ENCODE measurements at regions not wholly inside any gene's neighbourhood (a gene's known extent, or its start where the extent isn't known, plus 50 kb on each side); places are given as distances from the start of the nearest gene placed in this dataset.

DNA sequence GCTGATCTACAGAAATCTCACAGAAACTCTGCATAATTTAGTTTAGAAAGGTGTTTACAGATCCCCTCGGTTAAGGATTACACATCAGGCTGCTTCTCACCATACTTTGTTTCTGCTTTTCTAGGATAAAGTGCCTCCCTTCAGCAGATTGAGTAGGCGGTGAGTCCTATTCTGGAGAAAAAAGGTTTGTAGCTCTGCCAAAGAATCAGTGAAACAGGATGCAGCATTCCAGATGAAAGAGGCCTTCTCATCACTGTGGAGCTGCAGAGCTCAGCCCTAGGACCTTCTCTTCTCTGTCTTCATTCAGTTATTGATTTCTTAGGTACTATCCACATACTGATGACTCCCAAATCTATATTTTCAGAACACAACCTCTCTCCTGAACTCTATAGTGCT lies 155.5 kb upstream of the KRR1 start:
- no peaks in the 10 kb centered on the region for H3K79me1 ChIP-seq (ENCODE audit: low read depth in 1 of 2, low read length in 2 of 2)
- H2BK120ac ChIP-seq (ENCODE audit: low read depth, low read length): peak overlapping the region; percentile 86
- peak overlapping the region; percentile 25; the same call in 1 of the 2 replicates for H2AK5ac ChIP-seq (ENCODE audit: low read depth, low read length)
- peaks cover 5% of the 10 kb centered on the region; the same call in 1 of the 2 replicates for H3K9me1 ChIP-seq (ENCODE audit: insufficient read depth, low read length)
- peak overlapping the region; percentile 70 for H3K4me2 ChIP-seq (ENCODE audit: low read depth, low read length)
- peak overlapping the region; percentile 91 for H2BK20ac ChIP-seq (ENCODE audit: low read depth, low read length)
- peak overlapping the region; percentile 33 for H3K56ac ChIP-seq (ENCODE audit: extremely low read depth, insufficient read depth, low read length)
- no CpG with 5 or more reads among the region's 2 CpGs for WGBS, 2 experiments (ENCODE audit: extremely low coverage in 2 of 2, insufficient read length in 1 of 2)
- peaks cover 10% of the 10 kb centered on the region for H3K4me1 ChIP-seq (ENCODE audit: control insufficient read depth, insufficient read depth, low read length)
- H3K9me3 ChIP-seq (ENCODE audit: control insufficient read depth, insufficient read depth, low read length): no peaks in the 10 kb centered on the region
- ChIA-PET CTCF (interaction anchor here (1.6 kb wide), 1 partner anchor 12 kb away, joined by 6 read pairs; no protein-coding TSS in a partner anchor), POLR2A (ENCODE audit: unreplicated experiment) (no interaction called here)
- peak overlapping the region; percentile 80 for H3K4ac ChIP-seq (ENCODE audit: low read depth, low read length)
- H4K8ac ChIP-seq (ENCODE audit: low read depth in 2 of 2, low read length in 2 of 2): peak overlapping the region; percentile 19 to 74; a peak in 3 of 4 replicates
- in situ Hi-C loops (cut with MboI; ENCODE audit: low sequenced_read_pairs) (no loop called here), intact Hi-C loops (cut with micrococcal nuclease) (no loop called here), dilution Hi-C loops (cut with HindIII; ENCODE audit: low sequenced_read_pairs, unreplicated experiment) (no loop called here)
- H3K36me3 ChIP-seq (ENCODE audit: control insufficient read depth, insufficient read depth, low read length): no peaks in the 10 kb centered on the region
- peak overlapping the region; percentile 69; the same call in 1 of the 2 replicates for H3K14ac ChIP-seq (replicated peaks; ENCODE audit: low read depth, low read length)
- peak overlapping the region; percentile 18; the same call in 1 of the 2 replicates for H3K9ac ChIP-seq (ENCODE audit: low read depth, low read length)
- H2BK5ac ChIP-seq (ENCODE audit: low read depth, low read length, poor library complexity, severe bottlenecking): peak overlapping the region; percentile 73
- TF ChIP-seq POLR2A (IDR thresholded peaks at IDR 0.05; ENCODE audit: low read depth, low read length) (no peak), SMC3 (IDR thresholded peaks at IDR 0.05; ENCODE audit: low read depth, low read length) (0 out of 2 replicates have a peak, but pooled peaks have one; percentile 13), RAD21 (IDR thresholded peaks at IDR 0.05; ENCODE audit: low read length) (peak; percentile 13; the same call in 1 of the 2 replicates), CHD1 (IDR thresholded peaks at IDR 0.05; ENCODE audit: low read depth, low read length) (no peak)
- TF ChIP-seq, protein P1, sequence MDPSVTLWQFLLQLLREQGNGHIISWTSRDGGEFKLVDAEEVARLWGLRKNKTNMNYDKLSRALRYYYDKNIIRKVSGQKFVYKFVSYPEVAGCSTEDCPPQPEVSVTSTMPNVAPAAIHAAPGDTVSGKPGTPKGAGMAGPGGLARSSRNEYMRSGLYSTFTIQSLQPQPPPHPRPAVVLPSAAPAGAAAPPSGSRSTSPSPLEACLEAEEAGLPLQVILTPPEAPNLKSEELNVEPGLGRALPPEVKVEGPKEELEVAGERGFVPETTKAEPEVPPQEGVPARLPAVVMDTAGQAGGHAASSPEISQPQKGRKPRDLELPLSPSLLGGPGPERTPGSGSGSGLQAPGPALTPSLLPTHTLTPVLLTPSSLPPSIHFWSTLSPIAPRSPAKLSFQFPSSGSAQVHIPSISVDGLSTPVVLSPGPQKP (IDR thresholded peaks at IDR 0.05; ENCODE audit: borderline replicate concordance, low read depth, low read length): no peak
- no peak overlapping the region for H2AK9ac ChIP-seq (replicated peaks; ENCODE audit: low read depth, low read length, poor library complexity)
- no peak overlapping the region for H3K4me3 ChIP-seq (ENCODE audit: insufficient read depth, low read depth, low read length)
- H4K91ac ChIP-seq (ENCODE audit: insufficient read depth, low read depth, low read length): peak overlapping the region; percentile 76; the same call in 1 of the 2 replicates
- H2BK15ac ChIP-seq (ENCODE audit: low read depth, low read length): peak overlapping the region; percentile 77; the same call in 2 of the 3 replicates
- DNase-seq (peak; percentile 92), ATAC-seq (ENCODE audit: low read depth) (peak; percentile 83)
- H3K27ac ChIP-seq (ENCODE audit: insufficient read depth, low read length): peak overlapping the region; percentile 79
- no TSS peak for BruUV-seq (replicated peaks)
- H4K5ac ChIP-seq (ENCODE audit: low read depth, low read length): peak overlapping the region; percentile 37; the same call in 1 of the 2 replicates
- no peak overlapping the region for H2AFZ ChIP-seq (replicated peaks; ENCODE audit: low read length, poor library complexity)
- peak overlapping the region; percentile 49 for H3K18ac ChIP-seq (ENCODE audit: low read depth, low read length)
- H3K23ac ChIP-seq (ENCODE audit: low read depth, low read length): peak overlapping the region; percentile 48; the same call in 1 of the 2 replicates
- H4K20me1 ChIP-seq (ENCODE audit: insufficient read depth, low read length): no peaks in the 10 kb centered on the region
- no peaks in the 10 kb centered on the region for H3K27me3 ChIP-seq (ENCODE audit: control insufficient read depth, insufficient read depth, low read length)
